HEK293 (cell line): ENCODE measurements at regions not wholly inside any gene's neighbourhood (a gene's known extent, or its start where the extent isn't known, plus 50 kb on each side); places are given as distances from the start of the nearest gene placed in this dataset.

Source experiments
- BCL11A ChIP-seq: fragments of 450-650 bp; formaldehyde crosslinking; IDR thresholded peaks from 2 replicates; pipeline ENCODE4 v1.5.1; 2016; ENCODE audit warnings: low read depth, missing biosample characterization, missing genetic modification characterization
- GFI1B ChIP-seq: fragments of 450-650 bp; formaldehyde crosslinking; IDR thresholded peaks from 2 replicates; pipeline ENCODE4 v1.5.1; 2016; ENCODE audit warnings: missing biosample characterization, missing genetic modification characterization
- GLIS1 ChIP-seq: fragments of 450-650 bp; formaldehyde crosslinking; IDR thresholded peaks from 2 replicates; pipeline ENCODE4 v1.5.1; 2016; ENCODE audit warnings: missing biosample characterization, missing genetic modification characterization
- KLF17 ChIP-seq: fragments of 450-650 bp; formaldehyde crosslinking; IDR thresholded peaks from 2 replicates; pipeline ENCODE4 v1.5.1; 2016; ENCODE audit warnings: missing biosample characterization, missing genetic modification characterization
- PRDM10 ChIP-seq: fragments of 450-650 bp; formaldehyde crosslinking; IDR thresholded peaks from 2 replicates; pipeline ENCODE4 v1.5.1; 2016; ENCODE audit warnings: missing biosample characterization, missing genetic modification characterization
- ZBTB21 ChIP-seq: fragments of 450-650 bp; formaldehyde crosslinking; IDR thresholded peaks from 2 replicates; pipeline ENCODE4 v1.5.1; 2017; ENCODE audit warnings: missing biosample characterization, missing genetic modification characterization
- ZFHX2 ChIP-seq: fragments of 450-650 bp; formaldehyde crosslinking; conservative IDR thresholded peaks from 2 replicates; pipeline ENCODE4 v1.5.1; 2016; ENCODE audit warnings: missing biosample characterization, missing genetic modification characterization
- ZFP37 ChIP-seq: fragments of 450-650 bp; formaldehyde crosslinking; IDR thresholded peaks from 2 replicates; pipeline ENCODE4 v1.5.1; 2016; ENCODE audit warnings: missing biosample characterization, missing genetic modification characterization
- ZNF19 ChIP-seq: fragments of 450-650 bp; formaldehyde crosslinking; IDR thresholded peaks from 2 replicates; pipeline ENCODE4; 2016; ENCODE audit warnings: missing biosample characterization, missing genetic modification characterization, low read depth
- ZNF354C ChIP-seq: fragments of 450-650 bp; formaldehyde crosslinking; IDR thresholded peaks from 2 replicates; pipeline ENCODE4 v1.5.1; 2016; ENCODE audit warnings: missing biosample characterization, missing genetic modification characterization, low read depth, borderline replicate concordance
- ZNF366 ChIP-seq: fragments of 450-650 bp; formaldehyde crosslinking; conservative IDR thresholded peaks from 2 replicates; pipeline ENCODE4 v1.5.1; 2016; ENCODE audit warnings: missing biosample characterization, missing genetic modification characterization
- ZNF514 ChIP-seq: fragments of 450-650 bp; formaldehyde crosslinking; IDR thresholded peaks from 2 replicates; pipeline ENCODE4 v1.5.1; 2016; ENCODE audit warnings: missing biosample characterization, missing genetic modification characterization
- ZNF518A ChIP-seq: fragments of 450-650 bp; formaldehyde crosslinking; conservative IDR thresholded peaks from 2 replicates; pipeline ENCODE4 v1.5.1; 2016; ENCODE audit warnings: low read depth, missing biosample characterization, missing genetic modification characterization
- ZNF629 ChIP-seq: fragments of 450-650 bp; formaldehyde crosslinking; IDR thresholded peaks from 2 replicates; pipeline ENCODE4 v1.5.1; 2017; ENCODE audit warnings: missing biosample characterization, missing genetic modification characterization
- ZNF645 ChIP-seq: fragments of 450-650 bp; formaldehyde crosslinking; IDR thresholded peaks from 2 replicates; pipeline ENCODE4; 2016; ENCODE audit warnings: missing biosample characterization, missing genetic modification characterization
- ZNF664 ChIP-seq: fragments of 450-650 bp; formaldehyde crosslinking; IDR thresholded peaks from 2 replicates; pipeline ENCODE4 v1.5.1; 2016; ENCODE audit warnings: missing biosample characterization, missing genetic modification characterization
- ZNF670 ChIP-seq: fragments of 450-650 bp; formaldehyde crosslinking; IDR thresholded peaks from 2 replicates; pipeline ENCODE4 v1.5.1; 2016; ENCODE audit warnings: missing biosample characterization, missing genetic modification characterization, low read depth
- ZNF837 ChIP-seq: fragments of 450-650 bp; formaldehyde crosslinking; IDR thresholded peaks from 2 replicates; pipeline ENCODE4 v1.5.1; 2016; ENCODE audit warnings: missing biosample characterization, missing genetic modification characterization

GRCh38 chr11:116255321-116255953, 517.4 kb downstream of the BUD13 start (continued):
- TF ChIP-seq ZNF518A (tag by site-specific recombination) (peak; percentile 51; the same call in 1 of the 2 replicates), ZBTB21 (tag by site-specific recombination) (peak; percentile 65; the same call in 1 of the 2 replicates), PRDM10 (peak; percentile 53; the same call in 1 of the 2 replicates), ZNF837 (tag by site-specific recombination) (no peak), ZNF354C (tag by site-specific recombination) (no peak), ZFHX2 (tag by site-specific recombination) (no peak), ZNF629 (tag by site-specific recombination) (peak; percentile 71), ZFP37 (tag by site-specific recombination) (no peak), ZNF19 (tag by site-specific recombination) (no peak), GFI1B (tag by site-specific recombination) (no peak), ZNF514 (no peak), ZNF366 (no peak), GLIS1 (tag by site-specific recombination) (no peak), BCL11A (no peak), ZNF645 (tag by site-specific recombination) (no peak), ZNF664 (tag by site-specific recombination) (no peak), ZNF670 (tag by site-specific recombination) (no peak), KLF17 (tag by site-specific recombination) (0 out of 2 replicates have a peak, but pooled peaks have one; percentile 26)
